GM21367 (cell line): ENCODE measurements at regions not wholly inside any gene's neighbourhood (a gene's known extent, or its start where the extent isn't known, plus 50 kb on each side); places are given as distances from the start of the nearest gene placed in this dataset.
"Not testable (repeated sequence)": the region's sequence is repeated elsewhere in the genome, so short reads cannot be mapped to it uniquely, and the experiment has no call there.

ENCODE experiments used
- ATAC-seq: cut with Tn5 transposase; IDR thresholded peaks from one replicate; pipeline ENCODE4 v1.9.1; 2021; ENCODE audit not compliant: unreplicated experiment

GRCh38 chr16:72458035-72458434, 286.1 kb upstream of the PMFBP1 start:
- ATAC-seq, result no peak

GRCh38 chr16:72457243-72457940, 285.4 kb upstream of the PMFBP1 start:
- ATAC-seq, result no peak

- no peak for ATAC-seq
Observed at GRCh38 chr16:72455743-72456659, 284.0 kb upstream of the PMFBP1 start.

GRCh38 chr16:72453856-72454255, 281.9 kb upstream of the PMFBP1 start:
- ATAC-seq, result not testable (repeated sequence)

- no peak for ATAC-seq
Observed at GRCh38 chr16:72444696-72445095, 272.7 kb upstream of the PMFBP1 start.

- ATAC-seq, result no peak
Observed at GRCh38 chr16:72443809-72444208, 271.9 kb upstream of the PMFBP1 start.

GRCh38 chr16:72442385-72443158, 270.6 kb upstream of the PMFBP1 start:
- ATAC-seq, result no peak

- no peak for ATAC-seq
Observed at GRCh38 chr16:72437891-72438290, 265.9 kb upstream of the PMFBP1 start.

GRCh38 chr16:72434159-72434558, 262.2 kb upstream of the PMFBP1 start:
- ATAC-seq, result no peak

- ATAC-seq, result no peak
Observed at GRCh38 chr16:72430121-72430520, 258.2 kb upstream of the PMFBP1 start.

GRCh38 chr16:72429671-72430081, 257.7 kb upstream of the PMFBP1 start:
- no peak for ATAC-seq

- no peak for ATAC-seq
Observed at GRCh38 chr16:72428681-72429376, 256.9 kb upstream of the PMFBP1 start.

GRCh38 chr16:72427783-72428331, 255.9 kb upstream of the PMFBP1 start:
- ATAC-seq, result no peak

- no peak for ATAC-seq
Observed at GRCh38 chr16:72427051-72427782, 255.3 kb upstream of the PMFBP1 start.

- no peak for ATAC-seq
Observed at GRCh38 chr16:72426386-72426785, 254.4 kb upstream of the PMFBP1 start.

GRCh38 chr16:72425571-72426341, 253.8 kb upstream of the PMFBP1 start:
- no peak for ATAC-seq

GRCh38 chr16:72424757-72425156, 252.8 kb upstream of the PMFBP1 start:
- ATAC-seq, result no peak

- ATAC-seq, result no peak
Observed at GRCh38 chr16:72422308-72422897, 250.4 kb upstream of the PMFBP1 start.

- no peak for ATAC-seq
Observed at GRCh38 chr16:72419638-72420037, 247.7 kb upstream of the PMFBP1 start.
